ENCODE measurements at regions not wholly inside any gene's neighbourhood (a gene's known extent, or its start where the extent isn't known, plus 50 kb on each side); places are given as distances from the start of the nearest gene placed in this dataset.

- no peak for TF ChIP-seq CTCF (IDR thresholded peaks at IDR 0.05)
- no peak for TF ChIP-seq BCL3 (IDR thresholded peaks at IDR 0.05)
- no peak for TF ChIP-seq CHD2 (IDR thresholded peaks at IDR 0.05; ENCODE audit: low read length, partially characterized antibody)
- TF ChIP-seq POLR2A (IDR thresholded peaks at IDR 0.05; ENCODE audit: low read length): no peak
- TF ChIP-seq KDM1A (IDR thresholded peaks at IDR 0.05; ENCODE audit: low read depth): no peak
- TF ChIP-seq PBX3 (IDR thresholded peaks at IDR 0.05): no peak
- no peak for TF ChIP-seq RFX5 (IDR thresholded peaks at IDR 0.05)
- TF ChIP-seq RAD21 (conservative IDR thresholded peaks at IDR 0.05 in 1 of 2, IDR thresholded peaks at IDR 0.05 in 1 of 2): no peak
- no peak for TF ChIP-seq POLR2AphosphoS2 (conservative IDR thresholded peaks at IDR 0.05; ENCODE audit: low read length)
- TF ChIP-seq ZNF302 (CRISPR knock-in tag; IDR thresholded peaks at IDR 0.05): no peak
- TF ChIP-seq HOXA7 (CRISPR knock-in tag; IDR thresholded peaks at IDR 0.05): no peak
- TF ChIP-seq BHLHE40 (IDR thresholded peaks at IDR 0.05; ENCODE audit: low read depth, low read length): no peak
Measured at GRCh38 chr10:130553826-130554225, 417.6 kb downstream of the GLRX3 start.

Data from A549 (cell line).